ENCODE measurements at regions not wholly inside any gene's neighbourhood (a gene's known extent, or its start where the extent isn't known, plus 50 kb on each side); places are given as distances from the start of the nearest gene placed in this dataset.

- no peak overlapping the region for H2BK120ac ChIP-seq (ENCODE audit: low read depth, low read length, poor library complexity, severe bottlenecking)
- H2BK12ac ChIP-seq (ENCODE audit: insufficient read length, low read depth, low read length): no peak overlapping the region
- no peak overlapping the region for H2AFZ ChIP-seq (ENCODE audit: low read length)
- no peak overlapping the region for H3K27ac ChIP-seq (ENCODE audit: insufficient read length, low read depth, low read length)
- no peak overlapping the region for H3K23ac ChIP-seq (ENCODE audit: insufficient read length, low read depth, low read length)
- H3K79me1 ChIP-seq (ENCODE audit: insufficient read depth, low read depth, low read length, poor library complexity, severe bottlenecking): no peaks in the 10 kb centered on the region
- Mint-ChIP-seq H3K27me3 (ENCODE audit: low read depth) (no peaks in the 10 kb centered on the region), H3K36me3 (ENCODE audit: insufficient read depth in 1 of 3, low read depth in 3 of 3) (peaks cover 7 to 8% (median 7%) of the 10 kb centered on the region in 3 experiments), H3K4me1 (peaks cover 7% of the 10 kb centered on the region in 2 experiments), H3K27ac (no peak overlapping the region), H3K9me3 (peaks cover 11 to 19% of the 10 kb centered on the region in 2 experiments), H3K4me3 (no peak overlapping the region)
- H3K14ac ChIP-seq (ENCODE audit: insufficient read depth, low read length): no peak overlapping the region
- no CpG with 5 or more reads among the region's 4 CpGs for WGBS (ENCODE audit: extremely low coverage, insufficient read length, low lambda C conversion rate)
- H3K27me3 ChIP-seq (ENCODE audit: insufficient read depth, low read length): no peaks in the 10 kb centered on the region
- no peak overlapping the region for H3T11ph ChIP-seq (ENCODE audit: low read length)
- H3K4ac ChIP-seq (ENCODE audit: low read depth, low read length): no peak overlapping the region
- no peak overlapping the region for H3K9ac ChIP-seq (ENCODE audit: extremely low read depth, insufficient read length, low read length)
- H4K20me1 ChIP-seq (ENCODE audit: control insufficient read depth, insufficient read depth, insufficient read length): no peaks in the 10 kb centered on the region
- peaks cover 5% of the 10 kb centered on the region for H3K9me3 ChIP-seq (ENCODE audit: control insufficient read depth, low read depth, low read length)
- no peak overlapping the region for H3K4me2 ChIP-seq (ENCODE audit: insufficient read depth, insufficient read length, low read length)
- H3K18ac ChIP-seq (ENCODE audit: insufficient read length, low read depth, low read length): no peak overlapping the region
- no peak overlapping the region for H2BK15ac ChIP-seq (ENCODE audit: low read depth, low read length)
- no peaks in the 10 kb centered on the region for H3K79me2 ChIP-seq (ENCODE audit: insufficient read depth, low read length)
- no peaks in the 10 kb centered on the region for H3K4me1 ChIP-seq (ENCODE audit: insufficient read depth, low read length)
- H2BK20ac ChIP-seq (ENCODE audit: low read depth, low read length, poor library complexity, severe bottlenecking): no peak overlapping the region
- H4K8ac ChIP-seq (replicated peaks; ENCODE audit: insufficient read length, low read depth, low read length): no peak overlapping the region
- H2BK5ac ChIP-seq (ENCODE audit: insufficient read length, low read length): no peak overlapping the region
- DNase-seq: no peak
- no peak overlapping the region for H2AK5ac ChIP-seq (ENCODE audit: insufficient read length, low read length)
- H4K5ac ChIP-seq (ENCODE audit: insufficient read length, low read depth, low read length): no peak overlapping the region
- H3K56ac ChIP-seq (ENCODE audit: insufficient read length, low read depth, low read length): no peak overlapping the region
- H4K91ac ChIP-seq (ENCODE audit: insufficient read length, low read depth, low read length): no peak overlapping the region
- H3K23me2 ChIP-seq (ENCODE audit: insufficient read length, low read depth, low read length, poor library complexity, severe bottlenecking): no peaks in the 10 kb centered on the region
- TF ChIP-seq, protein P1, sequence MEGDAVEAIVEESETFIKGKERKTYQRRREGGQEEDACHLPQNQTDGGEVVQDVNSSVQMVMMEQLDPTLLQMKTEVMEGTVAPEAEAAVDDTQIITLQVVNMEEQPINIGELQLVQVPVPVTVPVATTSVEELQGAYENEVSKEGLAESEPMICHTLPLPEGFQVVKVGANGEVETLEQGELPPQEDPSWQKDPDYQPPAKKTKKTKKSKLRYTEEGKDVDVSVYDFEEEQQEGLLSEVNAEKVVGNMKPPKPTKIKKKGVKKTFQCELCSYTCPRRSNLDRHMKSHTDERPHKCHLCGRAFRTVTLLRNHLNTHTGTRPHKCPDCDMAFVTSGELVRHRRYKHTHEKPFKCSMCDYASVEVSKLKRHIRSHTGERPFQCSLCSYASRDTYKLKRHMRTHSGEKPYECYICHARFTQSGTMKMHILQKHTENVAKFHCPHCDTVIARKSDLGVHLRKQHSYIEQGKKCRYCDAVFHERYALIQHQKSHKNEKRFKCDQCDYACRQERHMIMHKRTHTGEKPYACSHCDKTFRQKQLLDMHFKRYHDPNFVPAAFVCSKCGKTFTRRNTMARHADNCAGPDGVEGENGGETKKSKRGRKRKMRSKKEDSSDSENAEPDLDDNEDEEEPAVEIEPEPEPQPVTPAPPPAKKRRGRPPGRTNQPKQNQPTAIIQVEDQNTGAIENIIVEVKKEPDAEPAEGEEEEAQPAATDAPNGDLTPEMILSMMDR (conservative IDR thresholded peaks at IDR 0.05): no peak
Measured at GRCh38 chr2:150584081-150584480, 96.6 kb upstream of the RND3 start.

All from H9 (cell line).